Chondrocyte (in vitro differentiated cells): ENCODE measurements at regions not wholly inside any gene's neighbourhood (a gene's known extent, or its start where the extent isn't known, plus 50 kb on each side); places are given as distances from the start of the nearest gene placed in this dataset.

Experiments
- DNase-seq: peaks from one replicate; pipeline ENCODE4 v3.0.0; 2021; ENCODE audit warnings: mixed read lengths, low spot score
- H3K27ac Mint-ChIP-seq: one replicate; pipeline ENCODE4 v1.8.0; 2021; ENCODE audit warnings: mild to moderate bottlenecking, moderate library complexity, mixed read lengths; ENCODE audit not compliant: unreplicated experiment
- H3K27me3 Mint-ChIP-seq: 2 replicates; pipeline ENCODE4 v1.8.0; 2021; ENCODE audit warnings: low read depth, mixed read lengths
- H3K36me3 Mint-ChIP-seq: 2 replicates; pipeline ENCODE4 v1.8.0; 2021; ENCODE audit warnings: low read depth, mixed read lengths
- H3K4me1 Mint-ChIP-seq: 2 replicates; pipeline ENCODE4 v1.8.0; 2021; ENCODE audit warnings: low read depth, mild to moderate bottlenecking, mixed read lengths
- H3K4me3 Mint-ChIP-seq: one replicate; pipeline ENCODE4 v1.8.0; 2021; ENCODE audit warnings: mild to moderate bottlenecking, moderate library complexity, mixed read lengths; ENCODE audit not compliant: unreplicated experiment
- H3K9me3 Mint-ChIP-seq: 2 replicates; pipeline ENCODE4 v1.8.0; 2021; ENCODE audit warnings: low read depth, mixed read lengths
- CTCF ChIP-seq: fragments of 200-600 bp; sonication (generic); IDR thresholded peaks from 2 replicates; pipeline ENCODE4 v1.5.0; 2021; ENCODE audit warnings: antibody characterized with exemption, mild to moderate bottlenecking, moderate library complexity

- no peaks in the 10 kb centered on the region for H3K4me1 Mint-ChIP-seq
- no peak overlapping the region for H3K4me3 Mint-ChIP-seq
- DNase-seq: no peak
- no peaks in the 10 kb centered on the region for H3K27me3 Mint-ChIP-seq
- H3K9me3 Mint-ChIP-seq: no peaks in the 10 kb centered on the region
- no peaks in the 10 kb centered on the region for H3K36me3 Mint-ChIP-seq
- H3K27ac Mint-ChIP-seq: no peak overlapping the region
- no peak for TF ChIP-seq CTCF
These were observed 197.8 kb downstream of the SALL1 start for GRCh38 chr16:50953290-50953689.

GRCh38 chr16:50950955-50951354 is 200.1 kb downstream of the SALL1 start:
- H3K4me1 Mint-ChIP-seq: no peaks in the 10 kb centered on the region
- TF ChIP-seq CTCF: no peak
- H3K27ac Mint-ChIP-seq: no peak overlapping the region
- H3K36me3 Mint-ChIP-seq: no peaks in the 10 kb centered on the region
- H3K9me3 Mint-ChIP-seq: no peaks in the 10 kb centered on the region
- H3K4me3 Mint-ChIP-seq: no peak overlapping the region
- DNase-seq: no peak
- no peaks in the 10 kb centered on the region for H3K27me3 Mint-ChIP-seq

- no peaks in the 10 kb centered on the region for H3K36me3 Mint-ChIP-seq
- no peak overlapping the region for H3K4me3 Mint-ChIP-seq
- DNase-seq: no peak
- no peak for TF ChIP-seq CTCF
- no peaks in the 10 kb centered on the region for H3K9me3 Mint-ChIP-seq
- no peak overlapping the region for H3K27ac Mint-ChIP-seq
- no peaks in the 10 kb centered on the region for H3K4me1 Mint-ChIP-seq
- H3K27me3 Mint-ChIP-seq: no peaks in the 10 kb centered on the region
These were observed 202.7 kb downstream of the SALL1 start for GRCh38 chr16:50948268-50948930.

- DNase-seq: no peak
- no peaks in the 10 kb centered on the region for H3K4me1 Mint-ChIP-seq
- no peak for TF ChIP-seq CTCF
- H3K4me3 Mint-ChIP-seq: no peak overlapping the region
- no peaks in the 10 kb centered on the region for H3K36me3 Mint-ChIP-seq
- no peaks in the 10 kb centered on the region for H3K27me3 Mint-ChIP-seq
- H3K27ac Mint-ChIP-seq: no peak overlapping the region
- H3K9me3 Mint-ChIP-seq: no peaks in the 10 kb centered on the region
These were observed 203.2 kb downstream of the SALL1 start for GRCh38 chr16:50947826-50948225.

GRCh38 chr16:50946606-50947005 is 204.5 kb downstream of the SALL1 start:
- Mint-ChIP-seq H3K4me1 (no peaks in the 10 kb centered on the region), H3K27ac (no peak overlapping the region), H3K36me3 (no peaks in the 10 kb centered on the region), H3K4me3 (no peak overlapping the region), H3K9me3 (no peaks in the 10 kb centered on the region), H3K27me3 (no peaks in the 10 kb centered on the region)
- TF ChIP-seq CTCF: no peak
- no peak for DNase-seq
